ENCODE measurements at regions not wholly inside any gene's neighbourhood (a gene's known extent, or its start where the extent isn't known, plus 50 kb on each side); places are given as distances from the start of the nearest gene placed in this dataset.

DNA sequence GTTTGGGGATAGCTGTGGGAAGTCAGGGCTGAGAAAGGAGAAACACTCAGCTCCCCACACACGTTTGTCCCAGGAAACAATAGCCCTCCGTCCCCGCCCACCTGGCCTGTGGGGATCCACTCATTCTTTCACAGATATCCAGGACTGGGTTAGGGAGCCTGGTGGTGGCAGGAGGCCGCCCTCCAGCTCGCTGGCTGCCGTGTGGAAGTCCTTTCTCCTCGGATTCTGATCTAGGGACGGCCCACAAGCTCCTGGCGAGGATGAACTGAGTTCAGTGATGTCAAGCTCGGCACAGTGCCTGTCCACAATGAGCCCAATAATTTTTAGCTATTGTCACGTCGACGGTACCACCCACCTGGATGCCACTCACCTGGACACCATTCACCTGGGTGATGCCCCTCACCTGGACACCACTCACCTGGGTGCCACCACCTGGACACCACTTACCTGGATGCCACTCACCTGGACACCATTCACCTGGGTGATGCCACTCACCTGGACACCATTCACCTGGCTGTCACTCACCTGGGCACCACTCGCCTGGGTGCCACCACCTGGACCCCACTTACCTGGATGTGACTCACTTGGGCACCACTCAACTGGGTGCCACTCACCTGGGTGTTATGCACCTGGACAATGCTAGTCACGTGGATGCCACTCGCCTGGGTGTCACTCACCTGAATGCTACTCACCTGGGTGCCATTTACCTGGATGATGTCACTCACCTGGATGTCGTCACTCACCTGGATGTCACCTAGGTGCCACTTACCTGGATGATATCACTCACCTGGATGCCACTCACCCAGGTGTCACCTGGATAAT, 172.5 kb upstream of the FOXF1 start:
- ATAC-seq (ENCODE audit: insufficient number of reproducible peaks, low FRiP score, low read depth), result no peak
- no peak for DNase-seq (ENCODE audit: low spot score)
- H3K9me3 ChIP-seq, result no peaks in the 10 kb centered on the region

GRCh38 chr16:86338403-86339115, 171.8 kb upstream of the FOXF1 start:
- Histone ChIP-seq H3K36me3 (no peaks in the 10 kb centered on the region), H3K27ac (no peak overlapping the region), H3K27me3 (replicated peaks; ENCODE audit: insufficient read depth) (no peaks in the 10 kb centered on the region), H3K4me1 (ENCODE audit: control insufficient read depth in 1 of 2, low read depth in 2 of 2) (peaks cover under 1 to 9% of the 10 kb centered on the region in 2 donors), H3K4me3 (no peak overlapping the region), H3K9me3 (no peaks in the 10 kb centered on the region)
- TF ChIP-seq CTCF (IDR thresholded peaks at IDR 0.05), result no peak
- DNase-seq (ENCODE audit: low spot score) (no peak), ATAC-seq (ENCODE audit: insufficient number of reproducible peaks, low FRiP score, low read depth) (no peak)

More for the DNA sequence above, 172.5 kb upstream of the FOXF1 start:
- no peak for TF ChIP-seq CTCF (IDR thresholded peaks at IDR 0.05)
- Histone ChIP-seq H3K4me1 (ENCODE audit: control insufficient read depth in 1 of 2, low read depth in 2 of 2) (peaks cover 0 to 3% of the 10 kb centered on the region in 2 donors), H3K27ac (no peak overlapping the region), H3K4me3 (no peak overlapping the region), H3K36me3 (no peaks in the 10 kb centered on the region), H3K27me3 (replicated peaks; ENCODE audit: insufficient read depth) (no peaks in the 10 kb centered on the region)

DNA sequence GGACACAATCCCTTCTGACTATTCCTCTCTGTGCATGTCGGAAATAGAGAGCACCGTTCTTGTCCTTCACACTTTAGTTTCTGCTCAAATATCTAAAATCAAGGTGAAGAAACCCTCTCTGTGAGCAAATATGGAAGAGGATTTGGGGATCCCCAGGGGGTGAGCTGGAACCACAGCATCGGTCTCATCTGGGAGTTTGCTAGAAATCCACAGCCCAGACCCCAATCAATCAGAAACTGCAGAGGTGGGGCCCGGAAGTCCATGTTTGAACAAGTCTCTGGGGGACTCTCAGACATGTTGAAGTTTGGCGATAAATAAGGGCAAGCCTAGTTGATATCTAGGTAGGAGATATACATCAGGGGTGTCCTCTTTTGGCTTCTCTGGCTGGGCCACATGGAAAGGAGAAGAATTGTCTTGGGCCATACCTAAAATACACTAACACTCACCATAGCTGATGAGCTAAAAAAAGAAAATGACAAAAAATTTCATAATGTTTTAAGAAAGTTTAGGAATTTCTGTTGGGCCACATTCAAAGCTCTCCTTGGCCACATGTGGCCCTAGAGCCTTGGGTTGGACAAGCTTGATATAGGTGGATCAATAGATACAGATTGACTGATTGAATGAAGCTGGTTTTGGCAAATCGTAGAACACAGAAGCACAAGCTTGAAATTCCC, 168.0 kb upstream of the FOXF1 start:
- no peaks in the 10 kb centered on the region for H3K27me3 ChIP-seq (replicated peaks; ENCODE audit: insufficient read depth)
- peaks cover 8 to 20% of the 10 kb centered on the region in 2 donors for H3K4me1 ChIP-seq (ENCODE audit: control insufficient read depth in 1 of 2, low read depth in 2 of 2)
- H3K36me3 ChIP-seq, result no peaks in the 10 kb centered on the region
- no peaks in the 10 kb centered on the region for H3K9me3 ChIP-seq
- TF ChIP-seq CTCF (IDR thresholded peaks at IDR 0.05), result no peak
- no peak overlapping the region for H3K4me3 ChIP-seq
- ATAC-seq (ENCODE audit: insufficient number of reproducible peaks, low FRiP score, low read depth) (no peak), DNase-seq (ENCODE audit: low spot score) (no peak)
- H3K27ac ChIP-seq, result peak overlapping the region; percentile 62 to 74

DNA sequence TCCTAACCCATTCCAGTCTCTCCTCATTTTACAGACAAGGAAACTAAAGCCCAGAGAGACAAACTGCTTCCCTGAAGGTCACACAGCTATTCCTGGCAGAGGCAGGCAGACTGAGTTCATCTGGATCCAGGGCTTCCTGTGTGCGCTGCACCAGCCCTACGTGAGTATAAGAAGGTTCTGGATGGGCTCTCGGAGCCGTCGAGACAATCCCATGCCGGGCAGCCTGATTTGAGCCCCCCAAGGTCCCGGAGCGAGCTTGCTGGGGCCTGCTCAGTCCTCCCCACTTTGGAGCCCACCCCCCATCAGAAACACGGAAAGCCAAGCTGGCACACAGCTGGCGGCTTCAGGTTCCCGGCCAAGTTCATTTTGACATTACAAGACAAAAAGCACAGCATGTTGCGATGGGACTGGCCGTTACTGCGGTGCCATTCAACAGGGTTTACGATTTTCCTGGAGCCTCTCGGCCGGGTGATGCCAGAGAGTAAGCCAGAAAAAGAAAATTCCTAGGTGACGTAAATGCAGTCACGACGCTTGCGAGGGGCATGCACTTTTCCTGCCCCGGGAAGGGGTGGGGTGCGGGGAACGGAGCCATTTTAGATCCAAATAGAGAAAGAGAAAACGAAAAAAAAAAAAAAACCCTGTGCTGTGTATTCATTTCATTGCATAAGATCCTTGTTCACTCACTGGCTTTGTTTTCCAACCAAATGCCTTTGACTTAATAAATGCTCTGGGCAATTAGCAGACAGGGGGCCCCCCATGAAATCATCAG, 167.1 kb upstream of the FOXF1 start:
- peak; percentile 68 for ATAC-seq (ENCODE audit: insufficient number of reproducible peaks, low FRiP score, low read depth)
- Histone ChIP-seq H3K27ac (peak overlapping the region; percentile 62 to 74), H3K36me3 (no peaks in the 10 kb centered on the region), H3K4me1 (ENCODE audit: control insufficient read depth in 1 of 2, low read depth in 2 of 2) (peaks cover 8 to 20% of the 10 kb centered on the region in 2 donors), H3K9me3 (no peaks in the 10 kb centered on the region), H3K27me3 (replicated peaks; ENCODE audit: insufficient read depth) (no peaks in the 10 kb centered on the region), H3K4me3 (peak overlapping the region; percentile 57)
- no peak for TF ChIP-seq CTCF (IDR thresholded peaks at IDR 0.05)
- peak; percentile 36 for DNase-seq (ENCODE audit: low spot score)
